HepG2 (cell line): ENCODE measurements at regions not wholly inside any gene's neighbourhood (a gene's known extent, or its start where the extent isn't known, plus 50 kb on each side); places are given as distances from the start of the nearest gene placed in this dataset.

Experiments
- ATAC-seq: fragments of 200-7000 bp; cut with Tn5 transposase; 3 replicates; pipeline ENCODE4 v1.9.1; 2020; ENCODE audit warnings: mild to moderate bottlenecking, moderate library complexity
- BruUV-seq: library from RNA; stranded (reverse); fragments of 400-500 nt; replicated peaks from 2 replicates; lab custom pipeline; 2021; lab: Mats Ljungman, UMichigan
- CTCF ChIA-PET: fragments of 300-600 bp; formaldehyde crosslinking; extraction: SDS; loops from one replicate; lab custom pipeline; 2021; ENCODE audit warnings: low total read pairs, inconsistent platforms, low intra/inter-chr PET ratio; lab: Yijun Ruan, JAX
- POLR2A ChIA-PET: fragments of 350-600 bp; sonication (Branson Sonifier 250); formaldehyde crosslinking; loops from one replicate; lab custom pipeline; 2020; ENCODE audit warnings: antibody characterized with exemption, inconsistent platforms; lab: Yijun Ruan, JAX
- DNase-seq: peaks from one replicate; pipeline ENCODE4 v3.0.0-alpha.2; 2015; ENCODE audit warnings: low spot score
- FAIRE-seq: peaks from 3 replicates; lab custom pipeline; 2011; peaks lifted over from hg19 to GRCh38; lab: Jason Lieb, UNC
- H2AFZ ChIP-seq: one replicate; pipeline ENCODE4 v1.6.1; 2011; ENCODE audit warnings: low read length, inconsistent platforms
- H3K27ac ChIP-seq: fragments of 300-600 bp; 3 replicates; pipeline ENCODE4 v1.8.0; 2011; ENCODE audit warnings: mixed run types, mild to moderate bottlenecking, mixed read lengths, low read length, inconsistent platforms; ENCODE audit not compliant: insufficient read depth; ENCODE audit errors: extremely low read length
- H3K27me3 ChIP-seq, 2 experiments: fragments of 200-600 bp in 1 of 2; 2 replicates in 1 of 2; 3 replicates in 1 of 2; pipeline versions ENCODE4 v1.6.0 to v1.8.0; 2011; ENCODE audit warnings: low read length in 2 of 2, mild to moderate bottlenecking in 2 of 2, moderate library complexity in 2 of 2, inconsistent platforms in 1 of 2; ENCODE audit not compliant: insufficient read depth in 2 of 2, control insufficient read depth in 1 of 2
- H3K36me3 ChIP-seq, 2 experiments: fragments of 200-600 bp in 1 of 2; replicated peaks in 1 of 2; 2 replicates in 1 of 2; 3 replicates in 1 of 2; pipeline versions ENCODE4 v1.5.1 to v1.8.0; 2011; ENCODE audit warnings: low read length in 2 of 2, inconsistent platforms in 1 of 2; ENCODE audit not compliant: insufficient read depth in 2 of 2, control insufficient read depth in 1 of 2
- H3K4me1 ChIP-seq: 2 replicates; pipeline ENCODE4 v1.5.1; 2012; ENCODE audit warnings: low read length, inconsistent platforms; ENCODE audit not compliant: insufficient read depth
- H3K4me2 ChIP-seq: 2 replicates; pipeline ENCODE4 v1.6.0; 2011; ENCODE audit warnings: low read depth, low read length, inconsistent platforms
- H3K4me3 ChIP-seq, 3 experiments: fragments of 200-600 bp in 1 of 3; sonication (generic), shearing (Covaris generic) in 1 of 3; replicated peaks in 1 of 3; 2 replicates each; pipeline ENCODE4 v1.5.1; 2011 to 2016; ENCODE audit warnings: low read length in 3 of 3, inconsistent platforms in 2 of 3, low read depth in 2 of 3, mild to moderate bottlenecking in 2 of 3, control low read depth in 1 of 3, mixed read lengths in 1 of 3; ENCODE audit not compliant: insufficient read depth in 1 of 3
- H3K79me2 ChIP-seq: one replicate; pipeline ENCODE4 v1.6.1; 2011; ENCODE audit warnings: low read length, inconsistent platforms; ENCODE audit not compliant: insufficient read depth
- H3K9ac ChIP-seq: 2 replicates; pipeline ENCODE4 v1.6.0; 2011; ENCODE audit warnings: mild to moderate bottlenecking, low read depth, low read length, inconsistent platforms; ENCODE audit not compliant: insufficient read depth
- H3K9me3 ChIP-seq: 2 replicates; pipeline ENCODE4 v1.5.1; 2012; ENCODE audit warnings: mild to moderate bottlenecking, low read length
- H4K20me1 ChIP-seq: 2 replicates; pipeline ENCODE4 v1.6.0; 2011; ENCODE audit warnings: inconsistent platforms, mild to moderate bottlenecking, low read length, moderate library complexity; ENCODE audit not compliant: insufficient read depth
- BRCA1 ChIP-seq: sonication (generic); formaldehyde crosslinking; IDR thresholded peaks from 2 replicates; pipeline ENCODE4 v1.4.0; 2020; ENCODE audit warnings: missing genetic modification reagents
- CENPBD1 ChIP-seq: sonication (generic); formaldehyde crosslinking; IDR thresholded peaks from 2 replicates; pipeline ENCODE4 v1.8.0; 2022; ENCODE audit warnings: missing genetic modification reagents, low read depth, mild to moderate bottlenecking, borderline replicate concordance
- HIC2 ChIP-seq: sonication (generic); formaldehyde crosslinking; IDR thresholded peaks from 2 replicates; pipeline ENCODE4 v1.9.0; 2022; ENCODE audit warnings: low read depth, missing genetic modification reagents
- HNRNPL ChIP-seq: fragments of 200-400 bp; formaldehyde crosslinking; IDR thresholded peaks from 2 replicates; pipeline ENCODE4 v1.6.1; 2017; ENCODE audit warnings: mild to moderate bottlenecking, low read depth, low read length
- KDM5A ChIP-seq: fragments of 200-600 bp; sonication (generic); IDR thresholded peaks from 2 replicates; pipeline ENCODE4 v1.7.0; 2018; ENCODE audit warnings: antibody characterized with exemption, mild to moderate bottlenecking, low read length, borderline replicate concordance
- KLF12 ChIP-seq: sonication (generic); formaldehyde crosslinking; IDR thresholded peaks from 2 replicates; pipeline ENCODE4 v1.4.0; 2020; ENCODE audit warnings: missing genetic modification reagents, borderline replicate concordance
- NBN ChIP-seq: fragments of 450-650 bp; conservative IDR thresholded peaks from 2 replicates; pipeline ENCODE4 v1.6.1; 2017
- NFE2L1 ChIP-seq: sonication (generic); formaldehyde crosslinking; IDR thresholded peaks from 2 replicates; pipeline ENCODE4 v1.4.0; 2020; ENCODE audit warnings: missing genetic modification reagents, mild to moderate bottlenecking, borderline replicate concordance
- NFIC ChIP-seq: IDR thresholded peaks from 2 replicates; pipeline ENCODE4 v1.6.1; 2012; ENCODE audit warnings: mild to moderate bottlenecking, low read length, inconsistent platforms
- PAWR ChIP-seq: sonication (generic); formaldehyde crosslinking; IDR thresholded peaks from 2 replicates; pipeline ENCODE4 v1.4.0; 2020; ENCODE audit warnings: missing genetic modification reagents, mild to moderate bottlenecking, borderline replicate concordance
- RAD21 ChIP-seq: fragments of 450-650 bp; formaldehyde crosslinking; IDR thresholded peaks from 2 replicates; pipeline ENCODE4 v1.5.0; 2020; ENCODE audit warnings: mild to moderate bottlenecking
- SRF ChIP-seq: IDR thresholded peaks from 2 replicates; pipeline ENCODE4 v1.6.1; 2011; ENCODE audit warnings: mild to moderate bottlenecking, low read depth, low read length, moderate library complexity
- TRAFD1 ChIP-seq: sonication (generic); formaldehyde crosslinking; IDR thresholded peaks from 2 replicates; pipeline ENCODE4 v1.5.1; 2020; ENCODE audit warnings: missing genetic modification reagents, mild to moderate bottlenecking, borderline replicate concordance
- ZMYM3 ChIP-seq: sonication (generic); formaldehyde crosslinking; IDR thresholded peaks from 2 replicates; pipeline ENCODE4 v1.5.1; 2020; ENCODE audit warnings: mild to moderate bottlenecking, missing genetic modification reagents
- ZNF746 ChIP-seq: sonication (generic); formaldehyde crosslinking; IDR thresholded peaks from 2 replicates; pipeline ENCODE4 v1.8.0; 2022; ENCODE audit warnings: mild to moderate bottlenecking, missing genetic modification reagents
- ZNF781 ChIP-seq: sonication (generic); formaldehyde crosslinking; IDR thresholded peaks from 2 replicates; pipeline ENCODE4 v1.5.1; 2020; ENCODE audit warnings: borderline replicate concordance, mild to moderate bottlenecking, missing genetic modification reagents; ENCODE audit errors: not compliant biosample characterization
- WGBS: methylation state at CpG from one replicate; pipeline ENCODE4 v1.1.6; 2017; ENCODE audit warnings: low lambda C conversion rate; 5-methylcytosine and 5-hydroxymethylcytosine counted together
- in situ Hi-C: cut with HindIII; loops from 2 replicates; pipeline ENCODE4 v1.10.0; 2017; ENCODE audit warnings: low pct_unique_long_range_greater_than_20kb; ENCODE audit not compliant: extremely low pct_ligation_motif_present
- intact Hi-C: fragments of 100-400 bp; cut with micrococcal nuclease; formaldehyde crosslinking; loops from one replicate; pipeline ENCODE4 v1.10.0; 2022; ENCODE audit not compliant: unreplicated experiment
- TF ChIP-seq, protein P1 (sequence below): sonication (generic); formaldehyde crosslinking; IDR thresholded peaks from 2 replicates; pipeline ENCODE4 v1.4.0; 2020; ENCODE audit warnings: mild to moderate bottlenecking, missing genetic modification reagents
- TF ChIP-seq, protein P2 (sequence below): sonication (generic); formaldehyde crosslinking; conservative IDR thresholded peaks from 2 replicates; pipeline ENCODE4 v1.4.0; 2020; ENCODE audit warnings: missing genetic modification reagents

DNA sequence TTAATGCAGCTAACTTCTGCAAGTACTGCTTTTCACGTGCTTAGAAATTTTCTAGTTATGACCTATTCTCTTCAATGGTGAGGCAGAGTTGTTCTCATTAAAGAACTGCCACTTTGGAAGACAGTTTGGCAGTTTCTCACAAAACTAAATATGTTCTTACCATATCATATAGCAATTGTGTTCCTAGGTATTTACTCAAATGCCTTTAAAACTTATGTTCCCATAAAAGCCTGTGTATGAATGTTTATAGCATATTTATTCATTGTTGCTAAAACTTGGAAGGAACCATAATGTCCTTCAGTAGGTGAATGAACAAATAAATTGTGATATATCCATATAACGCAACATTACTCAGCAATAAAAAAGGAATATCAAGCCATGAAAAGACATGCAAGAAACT, 555.1 kb upstream of the POT1 start:
- Histone ChIP-seq H3K9ac (no peak overlapping the region), H3K4me1 (no peaks in the 10 kb centered on the region), H3K4me3 (no peak overlapping the region), H3K36me3 (no peaks in the 10 kb centered on the region), H3K27ac (no peak overlapping the region), H3K9me3 (no peaks in the 10 kb centered on the region), H4K20me1 (no peaks in the 10 kb centered on the region), H3K4me2 (no peak overlapping the region), H3K79me2 (no peaks in the 10 kb centered on the region), H3K27me3 (no peaks in the 10 kb centered on the region), H2AFZ (no peak overlapping the region)
- WGBS = 1% methylated on average over 2 of the region's 2 CpGs
- FAIRE-seq = no peak
- no peak for DNase-seq
- in situ Hi-C loops = no loop called here
- POLR2A ChIA-PET = no interaction called here
- no TSS peak for BruUV-seq
- intact Hi-C loops = no loop called here
- CTCF ChIA-PET = no interaction called here
- ATAC-seq = no peak
- TF ChIP-seq, protein P1, sequence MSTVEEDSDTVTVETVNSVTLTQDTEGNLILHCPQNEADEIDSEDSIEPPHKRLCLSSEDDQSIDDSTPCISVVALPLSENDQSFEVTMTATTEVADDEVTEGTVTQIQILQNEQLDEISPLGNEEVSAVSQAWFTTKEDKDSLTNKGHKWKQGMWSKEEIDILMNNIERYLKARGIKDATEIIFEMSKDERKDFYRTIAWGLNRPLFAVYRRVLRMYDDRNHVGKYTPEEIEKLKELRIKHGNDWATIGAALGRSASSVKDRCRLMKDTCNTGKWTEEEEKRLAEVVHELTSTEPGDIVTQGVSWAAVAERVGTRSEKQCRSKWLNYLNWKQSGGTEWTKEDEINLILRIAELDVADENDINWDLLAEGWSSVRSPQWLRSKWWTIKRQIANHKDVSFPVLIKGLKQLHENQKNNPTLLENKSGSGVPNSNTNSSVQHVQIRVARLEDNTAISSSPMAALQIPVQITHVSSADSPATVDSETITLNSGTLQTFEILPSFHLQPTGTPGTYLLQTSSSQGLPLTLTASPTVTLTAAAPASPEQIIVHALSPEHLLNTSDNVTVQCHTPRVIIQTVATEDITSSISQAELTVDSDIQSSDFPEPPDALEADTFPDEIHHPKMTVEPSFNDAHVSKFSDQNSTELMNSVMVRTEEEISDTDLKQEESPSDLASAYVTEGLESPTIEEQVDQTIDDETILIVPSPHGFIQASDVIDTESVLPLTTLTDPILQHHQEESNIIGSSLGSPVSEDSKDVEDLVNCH (CRISPR knock-in tag) = no peak
- no peak for TF ChIP-seq BRCA1 (CRISPR knock-in tag)
- TF ChIP-seq CENPBD1 = no peak
- TF ChIP-seq NFIC = no peak
- TF ChIP-seq NBN = no peak
- TF ChIP-seq KDM5A = no peak
- TF ChIP-seq, protein P2, sequence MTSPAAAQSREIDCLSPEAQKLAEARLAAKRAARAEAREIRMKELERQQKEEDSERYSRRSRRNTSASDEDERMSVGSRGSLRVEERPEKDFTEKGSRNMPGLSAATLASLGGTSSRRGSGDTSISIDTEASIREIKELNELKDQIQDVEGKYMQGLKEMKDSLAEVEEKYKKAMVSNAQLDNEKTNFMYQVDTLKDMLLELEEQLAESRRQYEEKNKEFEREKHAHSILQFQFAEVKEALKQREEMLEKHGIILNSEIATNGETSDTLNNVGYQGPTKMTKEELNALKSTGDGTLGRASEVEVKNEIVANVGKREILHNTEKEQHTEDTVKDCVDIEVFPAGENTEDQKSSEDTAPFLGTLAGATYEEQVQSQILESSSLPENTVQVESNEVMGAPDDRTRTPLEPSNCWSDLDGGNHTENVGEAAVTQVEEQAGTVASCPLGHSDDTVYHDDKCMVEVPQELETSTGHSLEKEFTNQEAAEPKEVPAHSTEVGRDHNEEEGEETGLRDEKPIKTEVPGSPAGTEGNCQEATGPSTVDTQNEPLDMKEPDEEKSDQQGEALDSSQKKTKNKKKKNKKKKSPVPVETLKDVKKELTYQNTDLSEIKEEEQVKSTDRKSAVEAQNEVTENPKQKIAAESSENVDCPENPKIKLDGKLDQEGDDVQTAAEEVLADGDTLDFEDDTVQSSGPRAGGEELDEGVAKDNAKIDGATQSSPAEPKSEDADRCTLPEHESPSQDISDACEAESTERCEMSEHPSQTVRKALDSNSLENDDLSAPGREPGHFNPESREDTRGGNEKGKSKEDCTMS (CRISPR knock-in tag) = no peak
- no peak for TF ChIP-seq KLF12 (CRISPR knock-in tag)
- TF ChIP-seq RAD21 (CRISPR knock-in tag) = no peak
- TF ChIP-seq ZNF746 = no peak
- no peak for TF ChIP-seq HNRNPL
- no peak for TF ChIP-seq ZNF781 (CRISPR knock-in tag)
- TF ChIP-seq SRF = no peak
- TF ChIP-seq NFE2L1 (CRISPR knock-in tag) = no peak
- TF ChIP-seq HIC2 (CRISPR knock-in tag) = no peak
- TF ChIP-seq ZMYM3 (CRISPR knock-in tag) = no peak
- no peak for TF ChIP-seq PAWR (CRISPR knock-in tag)
- TF ChIP-seq TRAFD1 (CRISPR knock-in tag) = no peak
